ENCODE measurements at regions not wholly inside any gene's neighbourhood (a gene's known extent, or its start where the extent isn't known, plus 50 kb on each side); places are given as distances from the start of the nearest gene placed in this dataset.
"Not testable (repeated sequence)": the region's sequence is repeated elsewhere in the genome, so short reads cannot be mapped to it uniquely, and the experiment has no call there.

- DNase-seq: no peak
These were observed 306.3 kb downstream of the FZD1 start for GRCh38 chr7:91570560-91570959.

- no peak for DNase-seq
These were observed 307.4 kb downstream of the FZD1 start for GRCh38 chr7:91571601-91572000.

- no peak for DNase-seq
These were observed 307.1 kb downstream of the MTERF1 start for GRCh38 chr7:91573405-91573804.

GRCh38 chr7:91576459-91576858 lies 304.0 kb downstream of the MTERF1 start:
- DNase-seq: not testable (repeated sequence)

DNA sequence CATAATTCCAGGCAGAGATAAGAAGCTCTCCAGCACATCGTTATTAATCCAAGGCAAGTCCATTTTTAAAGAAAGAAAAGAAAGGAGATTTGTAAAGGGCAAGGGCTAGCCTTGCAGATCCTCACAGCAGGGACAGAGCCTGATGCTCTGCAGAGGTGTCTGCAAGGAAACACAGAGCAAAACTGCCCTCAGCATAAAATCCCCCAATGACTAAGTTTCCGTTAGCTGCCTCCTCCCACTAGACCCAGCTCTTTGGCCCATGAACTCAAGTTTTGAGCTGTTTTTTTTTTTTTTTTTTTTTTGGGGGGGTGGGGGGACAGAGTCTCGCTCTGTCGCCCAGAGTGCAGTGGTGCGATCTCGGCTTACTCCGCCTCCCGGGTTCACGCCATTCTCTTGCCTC lies 300.7 kb downstream of the MTERF1 start:
- DNase-seq: no peak

DNA sequence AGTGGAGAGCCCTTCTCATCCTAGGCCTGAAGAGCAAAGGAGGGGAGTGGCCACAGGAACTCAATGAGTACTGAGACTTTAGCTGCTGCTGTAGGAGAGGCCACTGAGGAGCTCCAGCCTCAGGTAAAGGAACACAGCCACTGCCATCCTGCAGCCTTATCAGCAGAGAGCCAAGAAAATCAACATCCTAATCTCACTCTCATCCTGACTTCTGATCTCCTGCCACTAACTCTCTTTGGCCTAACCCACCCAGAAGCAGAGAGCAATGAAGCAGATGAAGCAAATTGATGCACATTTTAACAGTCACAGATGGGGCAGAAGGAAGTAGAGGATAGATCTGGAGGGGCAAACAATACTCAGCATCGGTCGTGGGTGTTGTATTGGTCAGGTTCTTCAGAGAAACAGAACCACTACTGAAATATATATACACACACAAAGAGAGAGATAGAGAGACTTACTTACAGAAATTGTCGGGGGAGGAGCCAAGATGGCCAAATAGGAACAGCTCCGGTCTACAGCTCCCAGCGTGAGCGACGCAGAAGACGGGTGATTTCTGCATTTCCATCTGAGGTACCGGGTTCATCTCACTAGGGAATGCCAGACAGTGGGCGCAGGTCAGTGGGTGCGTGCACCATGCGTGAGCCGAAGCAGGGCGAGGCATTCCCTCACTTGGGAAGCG lies 297.6 kb downstream of the MTERF1 start:
- no peak for DNase-seq

DNA sequence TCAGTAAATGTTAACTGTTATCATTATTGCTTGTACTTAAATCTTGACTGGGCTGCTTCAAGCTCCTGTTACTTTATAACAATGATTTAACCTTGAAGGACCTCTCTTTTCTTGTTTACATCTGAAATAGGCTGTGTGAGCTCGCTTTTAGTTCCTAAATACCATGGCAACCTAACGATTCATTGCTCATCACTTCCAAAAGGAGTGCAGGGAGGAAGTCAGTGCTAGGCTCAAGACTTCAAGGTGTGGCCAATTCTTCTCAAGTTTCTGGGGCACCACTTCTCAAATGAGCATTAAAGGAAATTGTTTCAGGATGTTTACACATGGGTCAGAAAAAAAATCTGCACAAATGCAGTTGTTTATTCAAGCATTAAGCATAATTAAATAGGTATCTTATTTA lies 284.2 kb downstream of the MTERF1 start:
- no peak for DNase-seq

- DNase-seq: no peak
These were observed 281.7 kb downstream of the MTERF1 start for GRCh38 chr7:91598791-91599190.

- DNase-seq: no peak
These were observed 280.4 kb downstream of the MTERF1 start for GRCh38 chr7:91600112-91600511.

GRCh38 chr7:91603707-91604106 lies 276.8 kb downstream of the MTERF1 start:
- DNase-seq: no peak

DNA sequence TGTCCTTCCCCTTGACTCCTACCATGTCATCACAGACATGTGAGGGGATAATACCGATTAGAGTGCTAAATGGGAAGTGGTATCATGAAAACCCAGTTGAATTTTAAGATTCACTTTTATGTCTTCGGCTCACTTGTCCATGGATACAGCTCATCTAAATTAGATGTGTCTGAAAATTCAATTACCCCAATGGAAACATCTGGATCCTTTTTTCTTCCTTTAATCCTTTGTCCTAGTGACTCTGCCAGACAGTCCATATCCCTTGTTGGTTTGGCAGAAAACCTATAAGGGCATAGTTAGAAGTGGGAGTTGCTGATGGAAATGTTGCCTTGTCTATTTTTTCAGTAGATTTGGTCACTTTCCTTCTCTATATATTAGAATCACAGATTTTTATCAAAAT lies 271.9 kb downstream of the MTERF1 start:
- DNase-seq: no peak

DNA sequence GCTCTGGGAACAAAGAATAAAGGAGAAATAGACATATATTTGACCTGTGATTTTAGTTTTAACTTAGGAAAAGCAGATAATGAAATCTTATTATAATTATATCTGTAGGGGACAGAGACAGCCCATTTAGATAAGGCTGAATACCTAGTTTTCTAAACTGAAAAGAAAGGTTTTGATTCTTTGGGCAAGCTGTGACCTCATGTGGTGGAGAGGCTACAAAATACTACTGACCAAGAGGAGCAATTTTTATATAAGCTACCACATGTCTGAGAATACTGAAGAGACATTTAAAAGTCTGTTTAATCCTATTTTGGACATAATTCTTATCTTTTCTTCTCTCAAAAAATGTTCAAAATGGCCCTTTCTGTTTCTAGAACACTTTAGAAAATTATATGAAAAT lies 271.0 kb downstream of the MTERF1 start:
- DNase-seq: no peak

GRCh38 chr7:91614431-91614830 lies 266.1 kb downstream of the MTERF1 start:
- DNase-seq: no peak

DNA sequence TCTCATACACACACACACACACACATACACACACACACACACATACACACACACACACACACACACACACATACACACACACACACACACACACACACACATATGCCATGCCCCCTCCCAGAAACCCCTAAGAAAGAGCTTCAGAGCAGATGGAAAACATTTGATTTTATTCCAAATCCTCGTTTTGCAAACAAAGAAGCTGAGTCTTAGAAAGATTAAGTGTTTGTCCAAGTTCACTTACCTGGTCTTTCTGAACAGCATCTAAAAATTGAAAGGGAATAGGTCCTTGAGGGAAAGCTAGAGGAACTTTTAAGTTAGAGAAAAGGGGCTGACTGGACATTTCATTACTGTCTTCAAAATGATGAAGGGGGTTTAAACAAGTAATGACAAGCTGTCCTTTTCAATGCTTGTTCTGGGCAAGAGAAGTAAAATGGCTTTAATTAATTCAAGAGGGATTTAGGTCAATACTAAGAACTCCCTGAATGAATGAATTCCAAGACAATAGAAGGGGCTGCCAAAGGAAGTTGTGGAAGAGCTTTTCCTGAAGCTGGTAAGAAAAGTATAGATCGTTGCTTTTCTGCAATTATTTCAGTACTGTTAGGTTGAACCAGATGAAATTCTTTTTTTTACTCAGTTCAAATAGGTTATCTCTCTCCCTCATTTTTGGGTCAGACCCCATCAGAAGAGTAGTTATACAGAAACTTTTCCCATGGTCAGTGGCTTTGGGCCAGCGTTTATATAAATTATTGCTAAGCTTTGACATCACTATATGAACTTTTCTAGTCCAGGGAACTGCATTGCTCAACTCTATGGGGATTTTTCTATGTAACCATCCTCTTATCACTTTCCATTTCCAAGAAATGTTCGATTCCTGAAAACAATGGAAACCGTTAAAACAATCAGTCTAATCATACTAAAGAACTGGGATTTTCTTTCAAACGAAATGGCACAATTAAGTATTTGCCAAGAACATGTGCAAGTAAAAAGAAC lies 261.4 kb downstream of the MTERF1 start:
- no peak for DNase-seq

DNA sequence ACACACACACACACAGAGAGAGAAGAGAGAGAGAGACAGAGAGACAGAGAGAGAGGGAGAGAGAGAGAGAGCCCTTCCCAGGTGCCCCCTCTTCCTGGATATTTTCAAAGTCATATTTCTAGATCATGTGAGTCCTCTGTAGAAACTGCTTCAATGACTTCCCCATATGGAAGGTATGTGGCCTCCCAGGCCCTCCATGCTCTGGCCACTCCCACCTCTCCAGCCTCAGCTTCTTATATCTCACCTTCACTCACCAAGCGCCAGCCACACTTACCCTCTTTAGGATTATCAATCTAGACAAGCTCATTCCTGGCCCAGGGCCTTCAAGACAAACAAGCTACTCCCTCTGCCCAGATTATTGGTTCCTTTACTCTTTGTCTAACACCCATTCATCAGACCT lies 259.7 kb downstream of the MTERF1 start:
- no peak for DNase-seq

- DNase-seq: not testable (repeated sequence)
These were observed 253.2 kb downstream of the MTERF1 start for GRCh38 chr7:91627324-91627723.

DNA sequence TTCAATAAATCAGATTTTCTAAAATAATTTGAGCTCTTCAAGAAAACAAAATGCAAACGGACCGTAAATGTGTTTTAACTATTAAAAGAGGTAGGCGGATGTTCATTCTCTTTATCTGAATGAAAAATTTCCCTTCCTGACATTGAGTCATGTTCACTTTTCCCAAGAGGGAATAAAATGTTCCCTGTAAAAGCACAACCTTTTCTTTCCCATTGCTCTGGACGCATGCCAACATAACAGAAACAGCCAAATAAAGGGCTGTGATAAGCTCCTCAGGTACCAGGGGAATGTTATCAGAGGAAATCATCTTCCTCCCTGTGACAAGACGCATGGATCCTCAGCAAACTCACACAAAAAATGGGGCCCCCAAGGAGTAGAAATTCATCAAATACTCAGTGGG lies 251.8 kb downstream of the MTERF1 start:
- DNase-seq: no peak

- no peak for DNase-seq
These were observed 249.7 kb downstream of the MTERF1 start for GRCh38 chr7:91630581-91631380.

GRCh38 chr7:91632234-91632940 lies 248.1 kb downstream of the MTERF1 start:
- no peak for DNase-seq

GRCh38 chr7:91633013-91633441 lies 247.5 kb downstream of the MTERF1 start:
- no peak for DNase-seq

DNA sequence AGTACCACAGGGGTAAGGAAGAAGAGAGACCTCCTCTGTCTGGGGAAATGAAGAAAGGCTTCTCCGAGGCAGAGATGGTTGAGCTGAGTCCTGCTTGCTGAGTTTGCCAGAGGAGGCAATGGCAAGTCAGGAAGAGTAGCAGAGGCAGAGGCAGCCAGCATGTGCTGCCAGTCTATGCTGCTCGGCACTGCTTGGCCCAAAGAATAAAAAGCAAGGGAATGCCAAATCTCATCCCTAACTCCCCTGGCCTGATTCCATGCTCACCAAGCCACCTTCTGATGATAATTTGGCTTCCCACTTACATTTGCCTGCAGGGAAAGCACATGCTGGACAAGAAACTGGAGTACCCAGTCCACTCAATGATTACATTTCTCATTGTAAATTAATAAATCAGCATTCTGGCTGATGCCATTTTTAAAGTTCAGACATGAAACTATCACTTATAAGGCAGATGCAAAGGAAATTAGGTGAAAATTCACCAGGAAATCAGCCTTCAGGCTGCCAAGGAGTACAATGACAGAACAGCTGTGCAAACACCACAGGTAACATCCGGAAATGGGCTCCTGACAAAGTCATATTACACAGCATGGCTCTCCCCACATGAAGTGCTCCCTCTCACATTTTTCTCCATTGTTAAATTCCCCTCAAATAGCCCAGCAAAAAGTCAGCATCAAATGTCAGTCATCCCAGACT lies 245.9 kb downstream of the MTERF1 start:
- no peak for DNase-seq

Data from islet precursor cell (in vitro differentiated cells).